HCT116 (cell line): ENCODE measurements at regions not wholly inside any gene's neighbourhood (a gene's known extent, or its start where the extent isn't known, plus 50 kb on each side); places are given as distances from the start of the nearest gene placed in this dataset.

Source experiments
- ATAC-seq: fragments of 200-7000 bp; cut with Tn5 transposase; 2 replicates; pipeline ENCODE4 v1.9.1; 2020; ENCODE audit warnings: mild to moderate bottlenecking, moderate library complexity
- BruUV-seq: library from RNA; stranded (reverse); fragments of 400-500 nt; replicated peaks from 2 replicates; lab custom pipeline; 2021; lab: Mats Ljungman, UMichigan
- CTCF ChIA-PET: fragments of 300-600 bp; sonication (Branson Sonifier 250); formaldehyde crosslinking; loops from one replicate; lab custom pipeline; 2021; ENCODE audit warnings: antibody characterized with exemption; lab: Charles Lee
- POLR2A ChIA-PET: fragments of 300-600, 350-600 bp; sonication (Branson Sonifier 250); formaldehyde crosslinking; loops from one replicate; lab custom pipeline; 2021; ENCODE audit warnings: antibody characterized with exemption; lab: Charles Lee
- RAD21 ChIA-PET, 2 experiments: fragments of 300-600 bp; sonication (Branson Sonifier 250); formaldehyde crosslinking; loops; one replicate each; lab custom pipeline; 2023; ENCODE audit warnings: low total read pairs in 2 of 2; ENCODE audit not compliant: uncharacterized antibody in 2 of 2, unreplicated experiment in 2 of 2, low non-redundant PET in 1 of 2; lab: Charles Lee
- DNase-seq: peaks from one replicate; pipeline ENCODE4 v3.0.0-alpha.2; 2010; ENCODE audit warnings: low read depth, low spot score
- H2AFZ ChIP-seq: fragments of 200-600 bp; shearing (Covaris generic), sonication (generic); 2 replicates; pipeline ENCODE4 v1.6.1; 2017; ENCODE audit warnings: low read depth, mixed run types, mixed read lengths, antibody characterized with exemption, low read length; ENCODE audit not compliant: poor library complexity, severe bottlenecking
- H3K27ac ChIP-seq: 2 replicates; pipeline ENCODE4 v1.5.1; 2012; ENCODE audit warnings: low read depth, low read length
- H3K27me3 ChIP-seq: fragments of 200-600 bp; sonication (generic); 2 replicates; pipeline ENCODE4 v1.6.1; 2016; ENCODE audit warnings: mixed run types, low read length, mixed read lengths; ENCODE audit not compliant: insufficient read depth
- H3K36me3 ChIP-seq, 2 experiments: fragments of 200-500 bp in 1 of 2; fragments of 200-600 bp in 1 of 2; sonication (Bioruptor generic) in 1 of 2; sonication (generic) in 1 of 2; 2 replicates each; pipeline versions ENCODE4 v1.5.1 to v1.6.1; 2014 to 2016; ENCODE audit warnings: low read length in 2 of 2, inconsistent platforms in 1 of 2, mixed read lengths in 1 of 2, mixed run types in 1 of 2; ENCODE audit not compliant: insufficient read depth in 2 of 2, control insufficient read depth in 1 of 2
- H3K4me1 ChIP-seq, 2 experiments: fragments of 200-600 bp in 1 of 2; sonication (generic) in 1 of 2; 2 replicates each; pipeline versions ENCODE4 v1.5.1 to v1.6.1; 2012 to 2017; ENCODE audit warnings: low read length in 2 of 2, inconsistent platforms in 1 of 2, mild to moderate bottlenecking in 1 of 2, mixed read lengths in 1 of 2, mixed run types in 1 of 2, moderate library complexity in 1 of 2; ENCODE audit not compliant: insufficient read depth in 2 of 2, control insufficient read depth in 1 of 2
- H3K4me2 ChIP-seq: fragments of 200-600 bp; sonication (generic); 2 replicates; pipeline ENCODE4 v1.6.1; 2017; ENCODE audit warnings: mixed run types, low read length, mixed read lengths
- H3K4me3 ChIP-seq, 2 experiments: fragments of 200-600 bp in 1 of 2; sonication (generic) in 1 of 2; replicated peaks in 1 of 2; 2 replicates each; pipeline ENCODE4 v1.5.1; 2011 to 2016; ENCODE audit warnings: low read length in 2 of 2, control low read depth in 1 of 2, low read depth in 1 of 2, mild to moderate bottlenecking in 1 of 2, mixed read lengths in 1 of 2, mixed run types in 1 of 2
- H3K79me2 ChIP-seq: fragments of 200-600 bp; sonication (generic); 2 replicates; pipeline ENCODE4 v1.6.1; 2017; ENCODE audit warnings: mild to moderate bottlenecking, mixed run types, low read length, moderate library complexity, mixed read lengths; ENCODE audit not compliant: insufficient read depth
- H3K9ac ChIP-seq: fragments of 200-600 bp; sonication (generic); 2 replicates; pipeline ENCODE4 v1.6.1; 2016; ENCODE audit warnings: low read length, mixed read lengths
- H3K9me2 ChIP-seq: fragments of 200-600 bp; sonication (generic), shearing (Covaris generic); 2 replicates; pipeline ENCODE4 v1.6.1; 2017; ENCODE audit warnings: mixed run types, mild to moderate bottlenecking, moderate library complexity; ENCODE audit not compliant: insufficient read depth
- H3K9me3 ChIP-seq, 2 experiments: fragments of 200-500 bp in 1 of 2; fragments of 200-600 bp in 1 of 2; sonication (Bioruptor generic) in 1 of 2; sonication (generic) in 1 of 2; 2 replicates each; pipeline ENCODE4 v1.6.1; 2014 to 2017; ENCODE audit warnings: low read length in 2 of 2, mixed read lengths in 2 of 2, inconsistent platforms in 1 of 2, low read depth in 1 of 2, mild to moderate bottlenecking in 1 of 2, mixed run types in 1 of 2, moderate library complexity in 1 of 2; ENCODE audit not compliant: control insufficient read depth in 1 of 2, insufficient read depth in 1 of 2
- H4K20me1 ChIP-seq: fragments of 200-600 bp; sonication (generic), shearing (Covaris generic); 2 replicates; pipeline ENCODE4 v1.6.1; 2017; ENCODE audit warnings: mixed run types, mild to moderate bottlenecking, moderate library complexity; ENCODE audit not compliant: insufficient read depth
- CEBPB ChIP-seq: IDR thresholded peaks from 2 replicates; pipeline ENCODE4 v1.6.1; 2012; ENCODE audit warnings: low read depth
- EGR1 ChIP-seq: IDR thresholded peaks from 2 replicates; pipeline ENCODE4 v1.6.1; 2012; ENCODE audit warnings: low read depth
- EZH2 ChIP-seq: fragments of 200-600 bp; sonication (generic); IDR thresholded peaks from 2 replicates; pipeline ENCODE4 v1.6.1; 2017; ENCODE audit warnings: antibody characterized with exemption, mixed run types
- FOSL1 ChIP-seq: IDR thresholded peaks from 2 replicates; pipeline ENCODE4 v1.6.1; 2012; ENCODE audit warnings: low read depth
- POLR2AphosphoS5 ChIP-seq: IDR thresholded peaks from 2 replicates; pipeline ENCODE4 v1.6.1; 2011; ENCODE audit warnings: mild to moderate bottlenecking, low read depth, low read length, moderate library complexity
- SRF ChIP-seq: IDR thresholded peaks from 2 replicates; pipeline ENCODE4 v1.6.1; 2012; ENCODE audit warnings: low read depth
- TCF7L2 ChIP-seq: IDR thresholded peaks from 2 replicates; pipeline ENCODE4 v1.7.0; 2011; ENCODE audit warnings: borderline replicate concordance, inconsistent platforms; ENCODE audit not compliant: insufficient read depth, insufficient read length; ENCODE audit errors: extremely low read depth
- ZFX ChIP-seq: fragments of 450-650 bp; IDR thresholded peaks from 2 replicates; pipeline ENCODE4 v1.6.1; 2017
- intact Hi-C: fragments of 100-400 bp; cut with micrococcal nuclease; formaldehyde crosslinking; loops from 2 replicates; pipeline ENCODE4 v1.10.0; 2022
- TF ChIP-seq, protein P1 (sequence below): IDR thresholded peaks from 2 replicates; pipeline ENCODE4 v1.6.1; 2012; ENCODE audit warnings: low read depth
- TF ChIP-seq, protein P2 (sequence below), 3 experiments: fragments of 200-600 bp in 1 of 3; sonication (generic) in 1 of 3; IDR thresholded peaks in 2 of 3; conservative IDR thresholded peaks in 1 of 3; 2 replicates each; pipeline ENCODE4 v1.5.1; 2012 to 2017; ENCODE audit warnings: low read depth in 2 of 3, low read length in 2 of 3, antibody characterized with exemption in 1 of 3, borderline replicate concordance in 1 of 3, control low read depth in 1 of 3, mild to moderate bottlenecking in 1 of 3, mixed read lengths in 1 of 3, mixed run types in 1 of 3, moderate library complexity in 1 of 3; ENCODE audit not compliant: insufficient read depth in 1 of 3

GRCh38 chr3:106104078-106104477 is 235.3 kb upstream of the CBLB start:
- no TSS peak for BruUV-seq
- TF ChIP-seq SRF (no peak), CEBPB (no peak), EZH2 (no peak), FOSL1 (no peak), ZFX (no peak), POLR2AphosphoS5 (no peak), EGR1 (no peak), TCF7L2 (no peak)
- TF ChIP-seq, protein P1, sequence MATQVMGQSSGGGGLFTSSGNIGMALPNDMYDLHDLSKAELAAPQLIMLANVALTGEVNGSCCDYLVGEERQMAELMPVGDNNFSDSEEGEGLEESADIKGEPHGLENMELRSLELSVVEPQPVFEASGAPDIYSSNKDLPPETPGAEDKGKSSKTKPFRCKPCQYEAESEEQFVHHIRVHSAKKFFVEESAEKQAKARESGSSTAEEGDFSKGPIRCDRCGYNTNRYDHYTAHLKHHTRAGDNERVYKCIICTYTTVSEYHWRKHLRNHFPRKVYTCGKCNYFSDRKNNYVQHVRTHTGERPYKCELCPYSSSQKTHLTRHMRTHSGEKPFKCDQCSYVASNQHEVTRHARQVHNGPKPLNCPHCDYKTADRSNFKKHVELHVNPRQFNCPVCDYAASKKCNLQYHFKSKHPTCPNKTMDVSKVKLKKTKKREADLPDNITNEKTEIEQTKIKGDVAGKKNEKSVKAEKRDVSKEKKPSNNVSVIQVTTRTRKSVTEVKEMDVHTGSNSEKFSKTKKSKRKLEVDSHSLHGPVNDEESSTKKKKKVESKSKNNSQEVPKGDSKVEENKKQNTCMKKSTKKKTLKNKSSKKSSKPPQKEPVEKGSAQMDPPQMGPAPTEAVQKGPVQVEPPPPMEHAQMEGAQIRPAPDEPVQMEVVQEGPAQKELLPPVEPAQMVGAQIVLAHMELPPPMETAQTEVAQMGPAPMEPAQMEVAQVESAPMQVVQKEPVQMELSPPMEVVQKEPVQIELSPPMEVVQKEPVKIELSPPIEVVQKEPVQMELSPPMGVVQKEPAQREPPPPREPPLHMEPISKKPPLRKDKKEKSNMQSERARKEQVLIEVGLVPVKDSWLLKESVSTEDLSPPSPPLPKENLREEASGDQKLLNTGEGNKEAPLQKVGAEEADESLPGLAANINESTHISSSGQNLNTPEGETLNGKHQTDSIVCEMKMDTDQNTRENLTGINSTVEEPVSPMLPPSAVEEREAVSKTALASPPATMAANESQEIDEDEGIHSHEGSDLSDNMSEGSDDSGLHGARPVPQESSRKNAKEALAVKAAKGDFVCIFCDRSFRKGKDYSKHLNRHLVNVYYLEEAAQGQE = no peak
- TF ChIP-seq, protein P2, sequence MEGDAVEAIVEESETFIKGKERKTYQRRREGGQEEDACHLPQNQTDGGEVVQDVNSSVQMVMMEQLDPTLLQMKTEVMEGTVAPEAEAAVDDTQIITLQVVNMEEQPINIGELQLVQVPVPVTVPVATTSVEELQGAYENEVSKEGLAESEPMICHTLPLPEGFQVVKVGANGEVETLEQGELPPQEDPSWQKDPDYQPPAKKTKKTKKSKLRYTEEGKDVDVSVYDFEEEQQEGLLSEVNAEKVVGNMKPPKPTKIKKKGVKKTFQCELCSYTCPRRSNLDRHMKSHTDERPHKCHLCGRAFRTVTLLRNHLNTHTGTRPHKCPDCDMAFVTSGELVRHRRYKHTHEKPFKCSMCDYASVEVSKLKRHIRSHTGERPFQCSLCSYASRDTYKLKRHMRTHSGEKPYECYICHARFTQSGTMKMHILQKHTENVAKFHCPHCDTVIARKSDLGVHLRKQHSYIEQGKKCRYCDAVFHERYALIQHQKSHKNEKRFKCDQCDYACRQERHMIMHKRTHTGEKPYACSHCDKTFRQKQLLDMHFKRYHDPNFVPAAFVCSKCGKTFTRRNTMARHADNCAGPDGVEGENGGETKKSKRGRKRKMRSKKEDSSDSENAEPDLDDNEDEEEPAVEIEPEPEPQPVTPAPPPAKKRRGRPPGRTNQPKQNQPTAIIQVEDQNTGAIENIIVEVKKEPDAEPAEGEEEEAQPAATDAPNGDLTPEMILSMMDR (IDR thresholded peaks at IDR 0.05 in 2 of 3, conservative IDR thresholded peaks at IDR 0.05 in 1 of 3; ENCODE audit: borderline replicate concordance in 1 of 3, insufficient read depth in 1 of 3, low read depth in 2 of 3, low read length in 2 of 3) = no peak
- TF ChIP-seq, all 23 proteins: peak for 0

More at GRCh38 chr3:106104078-106104477, 235.3 kb upstream of the CBLB start:
- intact Hi-C loops = no loop called here
- Histone ChIP-seq H3K36me3 (no peaks in the 10 kb centered on the region), H3K4me1 (no peaks in the 10 kb centered on the region), H4K20me1 (no peaks in the 10 kb centered on the region), H3K9me2 (no peaks in the 10 kb centered on the region), H3K79me2 (no peaks in the 10 kb centered on the region), H3K9ac (no peak overlapping the region), H2AFZ (no peak overlapping the region), H3K27me3 (no peaks in the 10 kb centered on the region), H3K4me3 (no peak overlapping the region), H3K9me3 (no peaks in the 10 kb centered on the region), H3K4me2 (no peak overlapping the region), H3K27ac (no peak overlapping the region)
- ChIA-PET POLR2A (no interaction called here), CTCF (no interaction called here), RAD21 (no interaction called here)
- DNase-seq (no peak), ATAC-seq (no peak)
